Gastroesophageal sphincter (tissue), 3 donors: ENCODE measurements at regions not wholly inside any gene's neighbourhood (a gene's known extent, or its start where the extent isn't known, plus 50 kb on each side); places are given as distances from the start of the nearest gene placed in this dataset.

ENCODE experiments used
- CTCF ChIP-seq, 4 experiments: fragments of 200-600 bp in 2 of 4; fragments of 450-650 bp in 2 of 4; sonication (generic) in 1 of 4; IDR thresholded peaks; one replicate each; pipeline ENCODE4 v1.5.1; 2017 to 2019; ENCODE audit warnings: antibody characterized with exemption in 4 of 4, mild to moderate bottlenecking in 2 of 4, moderate library complexity in 2 of 4
- EP300 ChIP-seq: sonication (generic); formaldehyde crosslinking; IDR thresholded peaks from one replicate; pipeline ENCODE4 v1.6.1; 2017; ENCODE audit warnings: antibody characterized with exemption, mild to moderate bottlenecking
- POLR2A ChIP-seq, 2 donors: fragments of 450-650 bp; IDR thresholded peaks; one replicate each; pipeline ENCODE4 v1.6.1; 2017; ENCODE audit warnings: antibody characterized with exemption in 2 of 2, mild to moderate bottlenecking in 2 of 2, moderate library complexity in 1 of 2
- POLR2AphosphoS5 ChIP-seq: sonication (generic); formaldehyde crosslinking; IDR thresholded peaks from one replicate; pipeline ENCODE4 v1.6.1; 2017; ENCODE audit warnings: antibody characterized with exemption

DNA sequence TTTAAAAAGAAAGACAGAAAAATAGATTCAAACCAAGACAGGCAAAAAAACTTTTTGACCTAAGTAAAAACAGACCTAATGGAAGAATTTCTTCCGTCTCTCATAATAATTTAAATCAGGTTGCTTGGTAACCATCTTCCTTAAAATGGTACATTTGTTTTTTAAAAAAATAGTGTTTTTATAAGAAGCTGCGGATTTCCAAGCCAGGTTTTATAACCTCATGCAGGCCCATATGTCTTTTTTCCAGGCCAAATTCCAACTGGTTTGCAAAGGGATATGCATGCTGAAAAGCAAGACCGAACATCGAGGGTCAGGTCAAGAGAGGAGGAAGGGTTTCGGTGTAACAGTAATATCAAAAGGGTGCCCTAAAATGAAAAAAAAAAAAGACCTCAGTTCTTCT lies 172.9 kb downstream of the MAIP1 start:
- TF ChIP-seq POLR2AphosphoS5 (no peak), POLR2A (IDR thresholded peaks at IDR 0.05) (no peak), CTCF (IDR thresholded peaks at IDR 0.05) (no peak), EP300 (no peak)
